Stimulated activated effector memory CD8-positive, alpha-beta T cell treated with anti-CD3 and anti-CD28 coated beads, Interleukin-12 subunit alpha, Interleukin-12 subunit beta, amount 100 ng/mL, for 72 hours (primary cell): ENCODE measurements at regions not wholly inside any gene's neighbourhood (a gene's known extent, or its start where the extent isn't known, plus 50 kb on each side); places are given as distances from the start of the nearest gene placed in this dataset.
"Not testable (repeated sequence)": the region's sequence is repeated elsewhere in the genome, so short reads cannot be mapped to it uniquely, and the experiment has no call there.

Source experiments
- ATAC-seq: fragments of 150-1000 bp; cut with Tn5 transposase; 2 replicates; pipeline ENCODE4 v1.10.0; 2021
- DNase-seq, 2 donors: peaks; one replicate each; pipeline ENCODE4 v3.0.0; 2021 to 2022; ENCODE audit warnings: low spot score in 2 of 2
- H3K27ac Mint-ChIP-seq: one replicate; pipeline ENCODE4 v1.8.0; 2022; ENCODE audit warnings: mild to moderate bottlenecking, mixed read lengths
- H3K36me3 Mint-ChIP-seq: one replicate; pipeline ENCODE4 v1.8.0; 2022; ENCODE audit warnings: mild to moderate bottlenecking, mixed read lengths
- H3K4me1 Mint-ChIP-seq: one replicate; pipeline ENCODE4 v1.8.0; 2022; ENCODE audit warnings: mixed read lengths
- H3K4me3 Mint-ChIP-seq: one replicate; pipeline ENCODE4 v1.8.0; 2022; ENCODE audit warnings: mild to moderate bottlenecking, mixed read lengths
- H3K9me3 Mint-ChIP-seq: one replicate; pipeline ENCODE4 v1.8.0; 2022; ENCODE audit warnings: mixed read lengths

GRCh38 chr10:34058845-34059614 is 724.6 kb upstream of the NRP1 start:
- H3K4me3 Mint-ChIP-seq = no peak overlapping the region
- H3K27ac Mint-ChIP-seq = no peak overlapping the region
- H3K36me3 Mint-ChIP-seq = no peaks in the 10 kb centered on the region
- DNase-seq (no peak), ATAC-seq (no peak)
- no peaks in the 10 kb centered on the region for H3K4me1 Mint-ChIP-seq
- peaks cover 5% of the 10 kb centered on the region for H3K9me3 Mint-ChIP-seq

- not testable (repeated sequence) for H3K4me1 Mint-ChIP-seq, ATAC-seq, DNase-seq, H3K4me3 Mint-ChIP-seq, H3K27ac Mint-ChIP-seq, H3K36me3 Mint-ChIP-seq, H3K9me3 Mint-ChIP-seq
These were observed 721.0 kb upstream of the NRP1 start for GRCh38 chr10:34055410-34055985.

- no peak overlapping the region for H3K27ac Mint-ChIP-seq
- peak; percentile 42 for ATAC-seq
These were observed 715.4 kb upstream of the NRP1 start for GRCh38 chr10:34049887-34050286.

GRCh38 chr10:34049469-34049868 is 715.0 kb upstream of the NRP1 start:
- DNase-seq = no peak
- H3K4me3 Mint-ChIP-seq = no peak overlapping the region
- H3K27ac Mint-ChIP-seq = no peak overlapping the region
- no peak for ATAC-seq
- no peaks in the 10 kb centered on the region for H3K4me1 Mint-ChIP-seq
- H3K36me3 Mint-ChIP-seq = no peaks in the 10 kb centered on the region
- H3K9me3 Mint-ChIP-seq = peaks cover 2% of the 10 kb centered on the region

More at GRCh38 chr10:34049887-34050286, 715.4 kb upstream of the NRP1 start:
- DNase-seq = no peak
- no peaks in the 10 kb centered on the region for H3K4me1 Mint-ChIP-seq
- peaks cover 2% of the 10 kb centered on the region for H3K9me3 Mint-ChIP-seq
- no peak overlapping the region for H3K4me3 Mint-ChIP-seq
- no peaks in the 10 kb centered on the region for H3K36me3 Mint-ChIP-seq

GRCh38 chr10:34047389-34047788 is 712.9 kb upstream of the NRP1 start:
- Mint-ChIP-seq H3K4me1 (no peaks in the 10 kb centered on the region), H3K4me3 (no peak overlapping the region), H3K9me3 (peaks cover 2% of the 10 kb centered on the region), H3K36me3 (no peaks in the 10 kb centered on the region), H3K27ac (no peak overlapping the region)
- DNase-seq (no peak), ATAC-seq (no peak)

- no peaks in the 10 kb centered on the region for H3K36me3 Mint-ChIP-seq
- no peak overlapping the region for H3K27ac Mint-ChIP-seq
- H3K4me3 Mint-ChIP-seq = no peak overlapping the region
- peaks cover 2% of the 10 kb centered on the region for H3K9me3 Mint-ChIP-seq
- ATAC-seq (no peak), DNase-seq (no peak)
- no peaks in the 10 kb centered on the region for H3K4me1 Mint-ChIP-seq
These were observed 712.1 kb upstream of the NRP1 start for GRCh38 chr10:34046506-34047034.

- Mint-ChIP-seq H3K4me3 (no peak overlapping the region), H3K27ac (no peak overlapping the region), H3K36me3 (no peaks in the 10 kb centered on the region), H3K4me1 (no peaks in the 10 kb centered on the region), H3K9me3 (peaks cover 4% of the 10 kb centered on the region)
- DNase-seq (no peak), ATAC-seq (no peak)
These were observed 711.2 kb upstream of the NRP1 start for GRCh38 chr10:34045571-34046190.

GRCh38 chr10:34041871-34042270 is 707.4 kb upstream of the NRP1 start:
- ATAC-seq = no peak
- no peak for DNase-seq
- Mint-ChIP-seq H3K27ac (no peak overlapping the region), H3K4me1 (no peaks in the 10 kb centered on the region), H3K9me3 (peaks cover 3% of the 10 kb centered on the region), H3K36me3 (no peaks in the 10 kb centered on the region), H3K4me3 (no peak overlapping the region)

- ATAC-seq = no peak
- no peak overlapping the region for H3K27ac Mint-ChIP-seq
- DNase-seq = no peak
- peaks cover 3% of the 10 kb centered on the region for H3K9me3 Mint-ChIP-seq
- H3K4me3 Mint-ChIP-seq = no peak overlapping the region
- H3K36me3 Mint-ChIP-seq = no peaks in the 10 kb centered on the region
- H3K4me1 Mint-ChIP-seq = no peaks in the 10 kb centered on the region
These were observed 703.0 kb upstream of the NRP1 start for GRCh38 chr10:34037499-34037898.

- not testable (repeated sequence) for DNase-seq, H3K27ac Mint-ChIP-seq, ATAC-seq, H3K36me3 Mint-ChIP-seq, H3K9me3 Mint-ChIP-seq, H3K4me3 Mint-ChIP-seq, H3K4me1 Mint-ChIP-seq
These were observed 700.8 kb upstream of the NRP1 start for GRCh38 chr10:34035241-34035790.

GRCh38 chr10:34033078-34033477 is 698.6 kb upstream of the NRP1 start:
- Mint-ChIP-seq H3K4me1 (no peaks in the 10 kb centered on the region), H3K27ac (no peak overlapping the region)

GRCh38 chr10:34032564-34032963 is 698.1 kb upstream of the NRP1 start:
- DNase-seq = no peak
- no peaks in the 10 kb centered on the region for H3K36me3 Mint-ChIP-seq
- H3K4me3 Mint-ChIP-seq = no peak overlapping the region
- no peak for ATAC-seq
- H3K27ac Mint-ChIP-seq = no peak overlapping the region
- H3K9me3 Mint-ChIP-seq = no peaks in the 10 kb centered on the region
- no peaks in the 10 kb centered on the region for H3K4me1 Mint-ChIP-seq

More at GRCh38 chr10:34033078-34033477, 698.6 kb upstream of the NRP1 start:
- Mint-ChIP-seq H3K9me3 (no peaks in the 10 kb centered on the region), H3K4me3 (no peak overlapping the region), H3K36me3 (no peaks in the 10 kb centered on the region)
- no peak for DNase-seq
- no peak for ATAC-seq

- Mint-ChIP-seq H3K36me3 (no peaks in the 10 kb centered on the region), H3K4me3 (no peak overlapping the region), H3K4me1 (no peaks in the 10 kb centered on the region), H3K9me3 (no peaks in the 10 kb centered on the region), H3K27ac (no peak overlapping the region)
- DNase-seq (no peak), ATAC-seq (no peak)
These were observed 696.9 kb upstream of the NRP1 start for GRCh38 chr10:34031400-34031799.

- no peaks in the 10 kb centered on the region for H3K9me3 Mint-ChIP-seq
- no peak overlapping the region for H3K27ac Mint-ChIP-seq
- H3K36me3 Mint-ChIP-seq = no peaks in the 10 kb centered on the region
- DNase-seq = no peak
- no peak overlapping the region for H3K4me3 Mint-ChIP-seq
- ATAC-seq = no peak
- no peaks in the 10 kb centered on the region for H3K4me1 Mint-ChIP-seq
These were observed 695.0 kb upstream of the NRP1 start for GRCh38 chr10:34029455-34029854.

- no peak overlapping the region for H3K4me3 Mint-ChIP-seq
- H3K9me3 Mint-ChIP-seq = no peaks in the 10 kb centered on the region
- H3K4me1 Mint-ChIP-seq = no peaks in the 10 kb centered on the region
- no peak overlapping the region for H3K27ac Mint-ChIP-seq
- ATAC-seq (no peak), DNase-seq (no peak)
- no peaks in the 10 kb centered on the region for H3K36me3 Mint-ChIP-seq
These were observed 694.5 kb upstream of the NRP1 start for GRCh38 chr10:34028936-34029335.
